GM18505 (cell line): ENCODE measurements at regions not wholly inside any gene's neighbourhood (a gene's known extent, or its start where the extent isn't known, plus 50 kb on each side); places are given as distances from the start of the nearest gene placed in this dataset.

ENCODE experiments used
- ATAC-seq: cut with Tn5 transposase; IDR thresholded peaks from one replicate; pipeline ENCODE4 v1.9.1; 2021; ENCODE audit not compliant: unreplicated experiment
- POLR2A ChIP-seq: IDR thresholded peaks from 4 replicates; pipeline ENCODE4 v1.6.1; 2011; ENCODE audit warnings: borderline replicate concordance; ENCODE audit not compliant: insufficient read depth, insufficient read length; ENCODE audit errors: extremely low read depth

GRCh38 chr11:131027491-131027890 is 111.2 kb upstream of the SNX19 start:
- no peak for TF ChIP-seq POLR2A
- ATAC-seq: no peak

GRCh38 chr11:131033151-131033651 is 116.9 kb upstream of the SNX19 start:
- TF ChIP-seq POLR2A: no peak
- ATAC-seq: no peak

- ATAC-seq: no peak
- no peak for TF ChIP-seq POLR2A
Measured at GRCh38 chr11:131036514-131036913, 120.2 kb upstream of the SNX19 start.

GRCh38 chr11:131037873-131038272 is 121.6 kb upstream of the SNX19 start:
- ATAC-seq: no peak
- TF ChIP-seq POLR2A: no peak

- ATAC-seq: no peak
- TF ChIP-seq POLR2A: no peak
Measured at GRCh38 chr11:131038597-131038996, 122.3 kb upstream of the SNX19 start.

GRCh38 chr11:131041331-131042040 is 125.2 kb upstream of the SNX19 start:
- TF ChIP-seq POLR2A: no peak
- no peak for ATAC-seq

- ATAC-seq: no peak
Measured at GRCh38 chr11:131042041-131042390, 125.7 kb upstream of the SNX19 start.

GRCh38 chr11:131043251-131043650 is 127.0 kb upstream of the SNX19 start:
- TF ChIP-seq POLR2A: no peak

More at GRCh38 chr11:131042041-131042390, 125.7 kb upstream of the SNX19 start:
- TF ChIP-seq POLR2A: no peak

GRCh38 chr11:131044851-131045250 is 128.6 kb upstream of the SNX19 start:
- no peak for TF ChIP-seq POLR2A
- no peak for ATAC-seq

More at GRCh38 chr11:131043251-131043650, 127.0 kb upstream of the SNX19 start:
- ATAC-seq: no peak

- ATAC-seq: no peak
- TF ChIP-seq POLR2A: no peak
Measured at GRCh38 chr11:131052367-131052766, 136.1 kb upstream of the SNX19 start.

- no peak for ATAC-seq
- no peak for TF ChIP-seq POLR2A
Measured at GRCh38 chr11:131056036-131056435, 139.8 kb upstream of the SNX19 start.

- no peak for TF ChIP-seq POLR2A
- no peak for ATAC-seq
Measured at GRCh38 chr11:131063638-131064037, 147.4 kb upstream of the SNX19 start.

- ATAC-seq: no peak
Measured at GRCh38 chr11:131064373-131064991, 148.2 kb upstream of the SNX19 start.

GRCh38 chr11:131065435-131066413 is 149.4 kb upstream of the SNX19 start:
- no peak for ATAC-seq
- no peak for TF ChIP-seq POLR2A

More at GRCh38 chr11:131064373-131064991, 148.2 kb upstream of the SNX19 start:
- TF ChIP-seq POLR2A: no peak

GRCh38 chr11:131066551-131066950 is 150.3 kb upstream of the SNX19 start:
- TF ChIP-seq POLR2A: no peak
- ATAC-seq: no peak
